ENCODE measurements at regions not wholly inside any gene's neighbourhood (a gene's known extent, or its start where the extent isn't known, plus 50 kb on each side); places are given as distances from the start of the nearest gene placed in this dataset.

DNA sequence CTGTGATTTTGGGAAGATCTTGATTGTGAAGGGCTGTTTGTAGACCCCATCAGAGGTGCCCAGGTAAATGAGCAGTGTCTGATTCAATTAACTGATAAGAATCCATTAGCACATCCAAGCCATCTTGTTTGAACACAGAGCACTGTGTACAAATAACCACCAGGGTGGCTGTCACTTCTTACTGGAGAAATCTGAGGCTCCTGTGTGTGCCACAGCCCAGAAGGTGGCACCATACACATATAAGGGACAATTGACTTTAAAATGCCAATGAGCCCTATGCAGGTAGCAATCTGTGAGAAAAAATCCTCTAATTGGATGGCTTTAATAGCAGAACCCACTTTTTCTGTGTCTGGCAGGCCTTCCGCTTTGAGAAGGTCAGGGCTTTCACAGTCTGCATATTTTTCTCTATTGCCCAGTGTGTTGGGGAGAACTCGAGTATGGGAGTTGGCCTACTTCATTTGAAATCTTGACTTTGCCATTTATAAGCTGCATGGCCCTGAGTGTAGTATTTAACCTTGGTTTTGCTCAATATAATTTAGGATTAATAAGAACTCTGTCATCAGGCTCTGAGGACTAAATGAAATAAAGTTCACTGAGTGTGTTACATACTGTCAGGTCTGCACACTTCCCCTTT, 517.4 kb downstream of the CCSER2 start:
- TF ChIP-seq GATA3 (IDR thresholded peaks at IDR 0.05; ENCODE audit: low read depth, low read length) (no peak), GATA2 (IDR thresholded peaks at IDR 0.05; ENCODE audit: low read depth, low read length) (peak; percentile 40; the same call in 1 of the 2 replicates)
